B cell (primary cell): ENCODE measurements at regions not wholly inside any gene's neighbourhood (a gene's known extent, or its start where the extent isn't known, plus 50 kb on each side); places are given as distances from the start of the nearest gene placed in this dataset.
A peak's percentile ranks its signal among the peaks of the same experiment; 100 is the strongest.

Experiments used
- ATAC-seq: fragments of 200-7000 bp; cut with Tn5 transposase; one replicate; pipeline ENCODE4 v1.10.0; 2021; ENCODE audit warnings: low read depth, mild to moderate bottlenecking, moderate number of reproducible peaks, moderate library complexity
- CTCF ChIA-PET: fragments of 350-600 bp; sonication (Branson Sonifier 250); formaldehyde crosslinking; loops from one replicate; lab custom pipeline; 2021; ENCODE audit warnings: antibody characterized with exemption, inconsistent platforms; lab: Charles Lee
- POLR2A ChIA-PET: fragments of 350-600 bp; sonication (Branson Sonifier 250); formaldehyde crosslinking; loops from one replicate; lab custom pipeline; 2021; ENCODE audit warnings: antibody characterized with exemption; lab: Charles Lee
- DNase-seq: peaks from one replicate; pipeline ENCODE4 v3.0.0; 2013
- H2AFZ ChIP-seq: 2 replicates; pipeline ENCODE4 v1.6.1; 2012; ENCODE audit warnings: mild to moderate bottlenecking, low read depth, low read length; ENCODE audit not compliant: insufficient read depth, poor library complexity, severe bottlenecking
- H3K27ac ChIP-seq, 2 donors: 1 replicate in 1 of 2; 2 replicates in 1 of 2; pipeline ENCODE4 v1.5.1; 2012 to 2013; ENCODE audit warnings: low read length in 2 of 2, mild to moderate bottlenecking in 2 of 2, moderate library complexity in 1 of 2
- H3K27me3 ChIP-seq, 4 experiments: fragments of 200-600 bp in 1 of 4; sonication (generic) in 1 of 4; replicated peaks in 1 of 4; 1 replicate in 2 of 4; 2 replicates in 2 of 4; pipeline versions ENCODE4 v1.6.1 to v1.7.0; 2013 to 2016; ENCODE audit warnings: low read length in 3 of 4, mild to moderate bottlenecking in 2 of 4, mixed read lengths in 1 of 4, moderate library complexity in 1 of 4; ENCODE audit not compliant: insufficient read depth in 4 of 4, control insufficient read depth in 3 of 4; ENCODE audit errors: control extremely low read depth in 1 of 4
- H3K36me3 ChIP-seq, 2 experiments: replicated peaks in 1 of 2; 1 replicate in 1 of 2; 2 replicates in 1 of 2; pipeline versions ENCODE4 v1.6.1 to v1.7.1; 2013; ENCODE audit warnings: low read length in 1 of 2; ENCODE audit not compliant: insufficient read depth in 2 of 2, control insufficient read depth in 1 of 2; ENCODE audit errors: control extremely low read depth in 1 of 2, extremely low read depth in 1 of 2
- H3K4me1 ChIP-seq, 2 donors: fragments of 200-600 bp in 1 of 2; sonication (generic) in 1 of 2; 1 replicate in 1 of 2; 2 replicates in 1 of 2; pipeline versions ENCODE4 v1.5.1 to v1.6.1; 2013 to 2017; ENCODE audit warnings: low read length in 2 of 2; ENCODE audit not compliant: control insufficient read depth in 2 of 2, insufficient read depth in 2 of 2
- H3K4me2 ChIP-seq: replicated peaks from 2 replicates; pipeline ENCODE3; 2012; ENCODE audit warnings: mild to moderate bottlenecking, low read depth, low read length; ENCODE audit not compliant: poor library complexity, severe bottlenecking
- H3K4me3 ChIP-seq, 5 experiments: fragments of 200-600 bp in 1 of 5; sonication (generic) in 1 of 5; 1 replicate in 3 of 5; 2 replicates in 2 of 5; pipeline versions ENCODE4 v1.5.1 to v1.7.0; 2011 to 2016; ENCODE audit warnings: low read length in 4 of 5, mild to moderate bottlenecking in 4 of 5, low read depth in 2 of 5, control low read depth in 1 of 5, moderate library complexity in 1 of 5; ENCODE audit not compliant: insufficient read depth in 1 of 5; ENCODE audit errors: control extremely low read depth in 1 of 5, extremely low read depth in 1 of 5
- H3K79me2 ChIP-seq: fragments of 200-600 bp; sonication (generic); one replicate; pipeline ENCODE4 v1.6.0; 2016; ENCODE audit warnings: low read length; ENCODE audit not compliant: control insufficient read depth, insufficient read depth
- H3K9ac ChIP-seq: fragments of 200-600 bp; sonication (generic); 2 replicates; pipeline ENCODE4 v1.6.1; 2017; ENCODE audit warnings: mild to moderate bottlenecking, low read length, moderate library complexity
- H3K9me3 ChIP-seq, 3 donors: one replicate each; pipeline versions ENCODE4 v1.6.1 to v1.7.1; 2013; ENCODE audit warnings: low read length in 2 of 3; ENCODE audit not compliant: control insufficient read depth in 2 of 3, insufficient read depth in 1 of 3; ENCODE audit errors: control extremely low read depth in 1 of 3
- H4K20me1 ChIP-seq: 2 replicates; pipeline ENCODE4 v1.6.0; 2012; ENCODE audit warnings: mild to moderate bottlenecking, low read length; ENCODE audit not compliant: insufficient read depth, control insufficient read depth, poor library complexity, severe bottlenecking
- H3K27ac Mint-ChIP-seq: one replicate; pipeline ENCODE4 v1.8.0; 2021; ENCODE audit warnings: mixed read lengths
- H3K27me3 Mint-ChIP-seq: one replicate; pipeline ENCODE4 v1.8.0; 2021; ENCODE audit warnings: mixed read lengths
- H3K4me1 Mint-ChIP-seq: one replicate; pipeline ENCODE4 v1.8.0; 2021; ENCODE audit warnings: mixed read lengths
- H3K4me3 Mint-ChIP-seq: one replicate; pipeline ENCODE4 v1.8.0; 2021; ENCODE audit warnings: mixed read lengths
- H3K9me3 Mint-ChIP-seq: one replicate; pipeline ENCODE4 v1.8.0; 2022; ENCODE audit warnings: mixed read lengths; ENCODE audit not compliant: insufficient read depth
- CTCF ChIP-seq: fragments of 200-600 bp; IDR thresholded peaks from one replicate; pipeline ENCODE4 v1.8.0; 2022; ENCODE audit warnings: antibody characterized with exemption, mild to moderate bottlenecking
- EZH2 ChIP-seq: IDR thresholded peaks from 2 replicates; pipeline ENCODE4 v1.6.1; 2012; ENCODE audit warnings: borderline replicate concordance, low read depth, mild to moderate bottlenecking, moderate library complexity, low read length; ENCODE audit not compliant: insufficient read depth, poor library complexity, severe bottlenecking
- WGBS: methylation state at CpG from one replicate; pipeline ENCODE4 v1.1.5; 2013; ENCODE audit warnings: missing lambda C conversion rate; ENCODE audit not compliant: insufficient coverage; 5-methylcytosine and 5-hydroxymethylcytosine counted together
- intact Hi-C: fragments of 100-400 bp; cut with micrococcal nuclease; formaldehyde crosslinking; loops from one replicate; pipeline ENCODE4 v1.10.0; 2022

DNA sequence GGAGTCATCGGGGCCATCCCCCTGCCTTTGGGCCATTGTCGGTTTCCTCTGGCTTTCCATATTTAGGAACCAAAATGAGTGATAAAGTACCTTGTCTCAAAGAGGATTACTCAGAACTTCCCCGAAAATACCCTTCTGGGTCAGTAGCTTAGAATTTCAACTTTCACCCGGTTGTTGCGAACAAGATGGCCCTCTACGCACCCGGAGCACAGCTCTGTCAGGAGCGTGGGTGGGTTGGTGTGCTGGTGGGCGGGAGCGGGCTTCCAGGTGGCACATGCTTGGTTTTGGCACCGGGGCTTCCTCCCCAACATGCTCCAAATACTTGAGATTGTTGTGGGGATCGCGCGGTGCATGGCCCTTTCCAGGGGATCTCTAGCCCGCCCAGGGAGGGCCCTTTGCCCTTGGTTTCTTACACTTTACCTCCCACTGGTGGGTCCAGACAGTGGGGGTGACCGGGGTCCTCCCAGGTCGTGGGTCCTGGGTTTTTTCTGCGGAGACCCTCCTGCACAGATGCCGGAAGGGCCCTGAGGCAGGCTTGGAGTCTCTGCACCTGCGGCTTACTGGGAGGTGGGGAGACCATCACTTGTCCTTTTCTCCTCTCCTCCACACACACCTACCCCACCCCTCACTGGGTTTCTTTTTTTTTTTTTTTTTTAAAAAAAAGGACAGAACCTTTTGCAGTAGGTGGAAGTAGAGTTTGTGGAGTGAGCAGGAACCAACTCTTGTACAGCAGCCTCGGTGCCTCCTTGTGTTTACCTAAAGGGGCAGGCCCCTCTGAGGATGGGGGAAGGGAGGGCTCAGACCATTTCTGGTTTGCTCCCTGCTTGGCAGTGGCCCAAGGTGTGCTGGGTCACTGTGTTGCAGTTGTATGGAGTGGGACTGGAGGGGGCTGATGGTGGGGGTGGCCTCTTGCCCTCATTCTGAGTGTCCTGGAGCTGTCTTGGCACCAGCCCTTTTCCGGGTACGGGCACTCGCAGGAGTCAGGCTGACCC, 142.1 kb downstream of the SEC14L1 start:
- ChIA-PET CTCF (no interaction called here), POLR2A (interaction anchor here (0.6 kb wide), 1 partner anchor 31 kb away, joined by 3 read pairs; no protein-coding TSS in a partner anchor)
- TF ChIP-seq CTCF (no peak), EZH2 (no peak)
- no peak overlapping the region for H3K4me2 ChIP-seq
- H3K27ac Mint-ChIP-seq = peak overlapping the region; percentile 94
- ATAC-seq (no peak), DNase-seq (no peak)
- H3K27me3 Mint-ChIP-seq = peaks cover 24% of the 10 kb centered on the region
- 78% methylated on average over 10 of the region's 24 CpGs for WGBS
- no peaks in the 10 kb centered on the region for H3K36me3 ChIP-seq
- no peak overlapping the region for H3K27ac ChIP-seq
- no peaks in the 10 kb centered on the region for H3K79me2 ChIP-seq
- intact Hi-C loops = loop anchor here (2.0 to 5.0 kb wide), 2 partner anchors 36 to 49 kb away; a partner anchor contains a TSS
- H3K9me3 ChIP-seq = peaks cover 0 to 12% (median 0%) of the 10 kb centered on the region in 3 donors
- peak overlapping the region; percentile 88 for H3K4me3 Mint-ChIP-seq
- H3K27me3 ChIP-seq = peaks cover 0 to 31% (median 8%) of the 10 kb centered on the region in 4 experiments
- no peaks in the 10 kb centered on the region for H3K9me3 Mint-ChIP-seq
- H2AFZ ChIP-seq = no peak overlapping the region
- H3K9ac ChIP-seq = no peak overlapping the region
- H3K4me3 ChIP-seq = no peak overlapping the region
- peaks cover 25 to 26% of the 10 kb centered on the region in 2 donors for H3K4me1 ChIP-seq
- H4K20me1 ChIP-seq = peaks cover 6% of the 10 kb centered on the region
- peaks cover 24% of the 10 kb centered on the region for H3K4me1 Mint-ChIP-seq
